ENCODE measurements at regions not wholly inside any gene's neighbourhood (a gene's known extent, or its start where the extent isn't known, plus 50 kb on each side); places are given as distances from the start of the nearest gene placed in this dataset.

DNA sequence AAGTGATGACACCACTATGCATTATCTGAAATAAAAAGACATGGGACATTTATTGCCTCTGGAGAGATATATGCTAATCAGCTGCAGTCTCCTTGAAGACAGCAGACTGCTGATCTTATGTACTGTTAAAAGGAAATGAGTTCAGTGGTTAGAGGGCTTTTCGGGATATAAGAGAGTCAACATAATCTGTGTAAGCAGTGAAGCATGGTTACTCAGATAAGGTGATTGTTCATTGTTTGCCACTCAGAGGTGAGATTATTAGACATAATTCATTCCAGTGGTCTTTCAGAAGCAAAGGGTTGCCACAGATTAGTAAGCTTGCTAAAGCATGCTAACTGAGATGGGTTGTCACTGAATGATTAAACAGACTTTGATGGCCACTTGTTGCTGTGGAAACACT lies 1450.7 kb upstream of the ADGRB3 start:
- no peak for TF ChIP-seq CTCF (IDR thresholded peaks at IDR 0.05; ENCODE audit: low read length)
- TF ChIP-seq EZH2 (optimal IDR thresholded peaks at IDR 0.05; ENCODE audit: low read depth, low read length) = no peak
